Uterus (tissue), 3 donors: ENCODE measurements at regions not wholly inside any gene's neighbourhood (a gene's known extent, or its start where the extent isn't known, plus 50 kb on each side); places are given as distances from the start of the nearest gene placed in this dataset.

Source experiments
- DNase-seq, 2 donors: peaks; one replicate each; pipeline ENCODE4 v3.0.0-alpha.2; 2019 to 2020
- H3K27ac ChIP-seq, 2 donors: fragments of 200-600 bp; sonication (generic); 1 replicate in 1 of 2; 2 replicates in 1 of 2; pipeline ENCODE4 v1.5.1; 2016 to 2018
- H3K27me3 ChIP-seq, 2 donors: fragments of 200-600 bp; sonication (generic); one replicate each; pipeline ENCODE4 v1.5.1; 2018 to 2019; ENCODE audit warnings: control low read depth in 1 of 2
- H3K36me3 ChIP-seq, 2 donors: fragments of 200-600 bp; sonication (generic); one replicate each; pipeline ENCODE4 v1.5.1; 2019; ENCODE audit warnings: control low read depth in 1 of 2
- H3K4me1 ChIP-seq, 2 donors: fragments of 200-600 bp; sonication (generic); one replicate each; pipeline ENCODE4 v1.5.1; 2018 to 2019; ENCODE audit warnings: control low read depth in 1 of 2
- H3K4me3 ChIP-seq, 2 donors: fragments of 200-600 bp; sonication (generic); 1 replicate in 1 of 2; 2 replicates in 1 of 2; pipeline ENCODE4 v1.5.1; 2018 to 2019; ENCODE audit warnings: mild to moderate bottlenecking in 1 of 2
- H3K9me3 ChIP-seq, 2 donors: fragments of 200-600 bp; sonication (generic); one replicate each; pipeline ENCODE4 v1.5.1; 2019; ENCODE audit warnings: control low read depth in 1 of 2
- POLR2A ChIP-seq, 2 donors: fragments of 450-650 bp; IDR thresholded peaks; one replicate each; pipeline ENCODE4 v1.6.1; 2016; ENCODE audit warnings: antibody characterized with exemption in 2 of 2, mild to moderate bottlenecking in 1 of 2, moderate library complexity in 1 of 2
- intact Hi-C: fragments of 100-400 bp; cut with DNase I; formaldehyde crosslinking; loops from one replicate; pipeline ENCODE4 v1.15.1; 2023; ENCODE audit warnings: low total_unique reads
- TF ChIP-seq, protein P1 (sequence below), 4 experiments: fragments of 200-600 bp in 2 of 4; fragments of 450-650 bp in 2 of 4; sonication (generic) in 2 of 4; IDR thresholded peaks; one replicate each; pipeline ENCODE4 v1.5.1; 2016 to 2019; ENCODE audit warnings: antibody characterized with exemption in 4 of 4, mild to moderate bottlenecking in 2 of 4, moderate library complexity in 1 of 4
- donor health status: DM: yes; HTN: yes; CAD: no.

DNA sequence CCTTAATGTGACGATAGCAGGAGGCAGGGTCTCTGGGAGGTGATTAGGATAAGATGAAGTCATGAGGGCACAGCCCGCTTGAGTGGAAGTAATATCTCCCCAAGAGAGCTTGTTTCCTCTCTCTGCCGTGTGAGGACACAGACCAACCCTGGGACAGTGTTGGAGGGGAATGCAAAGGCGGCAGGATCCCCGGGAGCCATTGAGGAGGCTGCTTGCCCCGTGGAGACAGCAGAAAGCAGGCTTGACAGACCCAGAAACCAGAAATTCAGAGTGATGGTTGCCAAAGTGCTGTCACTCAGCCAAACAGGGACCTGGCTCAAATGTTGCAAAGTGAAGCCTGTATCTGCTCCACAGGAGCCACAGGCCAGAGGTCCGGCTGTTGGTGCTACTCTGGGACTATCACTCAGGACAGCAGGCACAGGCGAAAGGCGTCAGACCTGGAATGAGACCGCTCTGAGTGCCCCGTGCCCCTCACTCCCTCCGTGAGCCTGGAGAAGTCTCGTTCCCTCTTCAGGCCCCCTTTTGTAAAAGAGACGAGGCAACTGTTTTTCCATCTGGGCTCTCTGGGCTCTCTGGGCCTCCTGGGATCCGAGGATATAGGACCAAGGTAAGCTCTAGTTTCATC is 96.6 kb upstream of the VANGL1 start:
- peaks cover 0 to 3% of the 10 kb centered on the region in 2 donors for H3K4me1 ChIP-seq
- no peaks in the 10 kb centered on the region for H3K9me3 ChIP-seq
- intact Hi-C loops: no loop called here
- no peaks in the 10 kb centered on the region for H3K27me3 ChIP-seq
- no peaks in the 10 kb centered on the region for H3K36me3 ChIP-seq
- DNase-seq: no peak
- TF ChIP-seq POLR2A (IDR thresholded peaks at IDR 0.05): no peak
- TF ChIP-seq, protein P1, sequence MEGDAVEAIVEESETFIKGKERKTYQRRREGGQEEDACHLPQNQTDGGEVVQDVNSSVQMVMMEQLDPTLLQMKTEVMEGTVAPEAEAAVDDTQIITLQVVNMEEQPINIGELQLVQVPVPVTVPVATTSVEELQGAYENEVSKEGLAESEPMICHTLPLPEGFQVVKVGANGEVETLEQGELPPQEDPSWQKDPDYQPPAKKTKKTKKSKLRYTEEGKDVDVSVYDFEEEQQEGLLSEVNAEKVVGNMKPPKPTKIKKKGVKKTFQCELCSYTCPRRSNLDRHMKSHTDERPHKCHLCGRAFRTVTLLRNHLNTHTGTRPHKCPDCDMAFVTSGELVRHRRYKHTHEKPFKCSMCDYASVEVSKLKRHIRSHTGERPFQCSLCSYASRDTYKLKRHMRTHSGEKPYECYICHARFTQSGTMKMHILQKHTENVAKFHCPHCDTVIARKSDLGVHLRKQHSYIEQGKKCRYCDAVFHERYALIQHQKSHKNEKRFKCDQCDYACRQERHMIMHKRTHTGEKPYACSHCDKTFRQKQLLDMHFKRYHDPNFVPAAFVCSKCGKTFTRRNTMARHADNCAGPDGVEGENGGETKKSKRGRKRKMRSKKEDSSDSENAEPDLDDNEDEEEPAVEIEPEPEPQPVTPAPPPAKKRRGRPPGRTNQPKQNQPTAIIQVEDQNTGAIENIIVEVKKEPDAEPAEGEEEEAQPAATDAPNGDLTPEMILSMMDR (IDR thresholded peaks at IDR 0.05): no peak
- H3K4me3 ChIP-seq: no peak overlapping the region
- peak overlapping the region; percentile 49 to 64 for H3K27ac ChIP-seq

DNA sequence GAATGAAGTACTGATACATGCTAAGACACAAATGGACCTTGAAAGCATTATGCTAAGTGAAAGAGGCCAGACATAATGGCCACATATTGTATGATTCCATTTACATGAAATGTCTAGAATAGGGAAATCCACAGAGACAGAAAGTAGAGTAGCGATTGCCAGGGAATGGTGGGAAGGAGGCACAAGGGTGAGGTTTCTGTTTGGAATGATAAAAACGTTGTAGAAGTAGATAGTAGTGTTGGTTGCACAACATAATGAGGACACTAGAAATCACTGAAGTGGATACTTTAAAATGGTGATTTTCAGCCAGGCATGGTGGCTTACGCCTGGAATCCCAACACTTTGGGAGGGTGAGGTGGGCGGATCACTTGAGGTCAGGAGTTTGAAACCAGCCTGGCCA is 97.6 kb upstream of the VANGL1 start:
- intact Hi-C loops: no loop called here

DNA sequence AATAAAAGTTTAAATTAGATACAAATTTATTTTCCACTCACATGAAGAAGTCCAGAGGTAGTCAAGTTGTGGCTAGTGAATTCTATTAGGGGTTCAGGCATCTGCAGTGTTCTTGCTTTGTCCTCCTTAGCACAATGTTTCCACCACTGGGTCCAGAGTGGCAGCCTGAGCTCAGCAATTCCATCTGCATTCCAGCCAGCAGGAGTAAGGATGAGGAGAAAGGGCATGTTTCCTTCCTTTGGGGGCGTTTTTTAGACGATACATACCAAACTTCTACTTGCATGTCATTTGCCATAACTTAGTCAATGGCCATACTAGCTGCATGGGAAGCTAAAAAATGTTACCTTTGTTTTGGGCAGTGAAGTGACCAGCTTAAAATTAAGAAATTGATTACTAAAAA is 98.5 kb upstream of the VANGL1 start:
- Histone ChIP-seq H3K4me3 (no peak overlapping the region), H3K9me3 (no peaks in the 10 kb centered on the region), H3K27me3 (no peaks in the 10 kb centered on the region), H3K27ac (no peak overlapping the region), H3K36me3 (no peaks in the 10 kb centered on the region), H3K4me1 (peaks cover 0 to 3% of the 10 kb centered on the region in 2 donors)
- intact Hi-C loops: no loop called here
- TF ChIP-seq POLR2A (IDR thresholded peaks at IDR 0.05): no peak
- TF ChIP-seq, protein P1 (IDR thresholded peaks at IDR 0.05): no peak
- no peak for DNase-seq

More for the DNA sequence above, 97.6 kb upstream of the VANGL1 start:
- no peak overlapping the region for H3K4me3 ChIP-seq
- TF ChIP-seq POLR2A (IDR thresholded peaks at IDR 0.05): no peak
- TF ChIP-seq, protein P1 (IDR thresholded peaks at IDR 0.05): no peak
- no peak overlapping the region for H3K27ac ChIP-seq
- no peaks in the 10 kb centered on the region for H3K9me3 ChIP-seq
- no peak for DNase-seq
- H3K4me1 ChIP-seq: peaks cover 0 to 3% of the 10 kb centered on the region in 2 donors
- no peaks in the 10 kb centered on the region for H3K36me3 ChIP-seq
- no peaks in the 10 kb centered on the region for H3K27me3 ChIP-seq

DNA sequence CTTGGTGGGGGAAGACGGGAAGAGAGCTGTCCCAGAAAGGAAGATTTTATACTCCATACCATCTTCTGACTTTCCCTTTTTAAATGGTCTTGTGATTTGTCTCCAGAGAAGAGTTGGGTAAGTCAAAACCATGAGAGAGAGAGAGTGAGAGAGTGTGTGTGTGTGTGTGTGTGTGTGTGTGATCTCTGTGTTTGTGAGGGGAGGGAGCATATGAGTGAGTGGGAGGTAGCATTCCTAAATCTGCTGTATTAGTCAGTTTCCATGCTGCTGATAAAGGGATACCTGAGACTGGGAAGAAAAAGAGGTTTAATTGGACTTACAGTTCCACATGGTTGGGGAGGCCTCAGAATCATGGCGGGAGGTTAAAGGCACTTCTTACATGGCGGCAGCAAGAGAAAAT is 102.0 kb upstream of the VANGL1 start:
- no peak overlapping the region for H3K4me3 ChIP-seq
- no peaks in the 10 kb centered on the region for H3K36me3 ChIP-seq
- H3K4me1 ChIP-seq: no peaks in the 10 kb centered on the region
- H3K27ac ChIP-seq: peak overlapping the region in 1 of 2 donors; percentile 42
- H3K9me3 ChIP-seq: no peaks in the 10 kb centered on the region
- TF ChIP-seq, protein P1 (IDR thresholded peaks at IDR 0.05): no peak
- TF ChIP-seq POLR2A (IDR thresholded peaks at IDR 0.05): no peak
- intact Hi-C loops: no loop called here
- no peaks in the 10 kb centered on the region for H3K27me3 ChIP-seq
- DNase-seq: no peak

DNA sequence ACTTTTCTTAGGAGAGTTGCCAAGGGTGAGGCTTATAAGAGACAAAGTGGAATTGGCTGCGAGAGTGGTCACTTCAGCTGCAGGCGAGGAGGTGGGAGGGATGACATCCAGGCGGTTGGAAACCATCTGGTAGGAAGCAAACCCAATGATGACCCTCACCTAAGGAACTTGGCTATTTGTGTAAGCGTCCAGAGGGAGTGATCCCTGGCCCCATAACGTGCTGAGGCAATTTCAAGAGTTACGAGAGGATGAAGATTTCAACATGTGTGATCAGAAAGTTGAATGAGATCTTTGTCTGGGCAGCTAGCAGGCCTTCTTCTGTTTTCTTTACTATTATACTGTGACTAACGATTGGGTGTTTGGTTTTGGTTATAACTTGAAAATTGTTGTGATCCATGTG is 102.7 kb upstream of the VANGL1 start:
- intact Hi-C loops: no loop called here
- Histone ChIP-seq H3K27ac (peak overlapping the region in 1 of 2 donors; percentile 42), H3K4me3 (no peak overlapping the region), H3K9me3 (no peaks in the 10 kb centered on the region), H3K4me1 (no peaks in the 10 kb centered on the region), H3K36me3 (no peaks in the 10 kb centered on the region), H3K27me3 (no peaks in the 10 kb centered on the region)
- TF ChIP-seq, protein P1 (IDR thresholded peaks at IDR 0.05): no peak
- no peak for TF ChIP-seq POLR2A (IDR thresholded peaks at IDR 0.05)
- DNase-seq: peak; percentile 38 to 56
